ENCODE measurements at regions not wholly inside any gene's neighbourhood (a gene's known extent, or its start where the extent isn't known, plus 50 kb on each side); places are given as distances from the start of the nearest gene placed in this dataset.

DNA sequence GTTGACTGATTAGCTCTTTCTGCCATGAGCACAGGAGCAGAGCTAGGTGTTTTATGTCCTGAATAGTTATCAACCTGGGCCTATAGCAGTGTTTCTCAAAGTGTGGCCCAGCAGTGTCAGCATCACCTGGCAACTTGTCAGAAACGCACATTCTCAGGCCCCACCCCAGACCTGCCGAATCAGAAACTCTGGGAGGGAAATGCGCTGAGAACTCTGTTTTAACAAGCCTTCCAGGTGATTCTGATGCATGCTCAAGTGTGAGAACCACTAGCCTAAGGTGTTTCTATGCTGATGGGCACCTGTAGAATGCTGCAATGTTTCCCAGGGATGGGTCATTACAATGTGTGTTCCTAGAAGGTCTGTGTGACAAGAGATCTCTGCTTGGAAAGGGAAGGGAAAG lies 257.5 kb downstream of the MID1IP1 start:
- TF ChIP-seq CTCF (IDR thresholded peaks at IDR 0.05) (no peak), POLR2A (IDR thresholded peaks at IDR 0.05) (no peak)

Measured in uterus (tissue), 2 donors.